HEK293 (cell line): ENCODE measurements at regions not wholly inside any gene's neighbourhood (a gene's known extent, or its start where the extent isn't known, plus 50 kb on each side); places are given as distances from the start of the nearest gene placed in this dataset.

Experiments used
- BCL11B ChIP-seq: fragments of 450-650 bp; formaldehyde crosslinking; IDR thresholded peaks from 2 replicates; pipeline ENCODE4 v1.5.1; 2016; ENCODE audit warnings: low read depth, missing biosample characterization, missing genetic modification characterization
- KLF1 ChIP-seq: fragments of 450-650 bp; formaldehyde crosslinking; IDR thresholded peaks from 2 replicates; pipeline ENCODE4 v1.5.1; 2016; ENCODE audit warnings: missing biosample characterization, missing genetic modification characterization
- MEIS1 ChIP-seq: sonication (generic); formaldehyde crosslinking; IDR thresholded peaks from 2 replicates; pipeline ENCODE4 v1.8.1; 2022; ENCODE audit warnings: missing genetic modification reagents, mild to moderate bottlenecking, borderline replicate concordance
- MZF1 ChIP-seq: fragments of 450-650 bp; formaldehyde crosslinking; IDR thresholded peaks from 2 replicates; pipeline ENCODE4 v1.5.1; 2017; ENCODE audit warnings: missing biosample characterization, missing genetic modification characterization, borderline replicate concordance
- PATZ1 ChIP-seq: fragments of 450-650 bp; formaldehyde crosslinking; IDR thresholded peaks from 2 replicates; pipeline ENCODE4 v1.5.1; 2016; ENCODE audit warnings: missing biosample characterization, missing genetic modification characterization
- REPIN1 ChIP-seq: fragments of 450-650 bp; formaldehyde crosslinking; IDR thresholded peaks from 2 replicates; pipeline ENCODE4 v1.5.1; 2017; ENCODE audit warnings: missing biosample characterization, missing genetic modification characterization, low read depth
- TCF7L2 ChIP-seq: IDR thresholded peaks from 2 replicates; pipeline ENCODE4 v1.6.1; 2011; ENCODE audit warnings: low read depth, mild to moderate bottlenecking, inconsistent platforms, low read length, moderate library complexity, borderline replicate concordance
- ZBTB21 ChIP-seq: fragments of 450-650 bp; formaldehyde crosslinking; IDR thresholded peaks from 2 replicates; pipeline ENCODE4 v1.5.1; 2017; ENCODE audit warnings: missing biosample characterization, missing genetic modification characterization
- ZBTB48 ChIP-seq: fragments of 450-650 bp; formaldehyde crosslinking; IDR thresholded peaks from 2 replicates; pipeline ENCODE4 v1.5.1; 2016; ENCODE audit warnings: missing biosample characterization, missing genetic modification characterization
- ZBTB7A ChIP-seq: fragments of 450-650 bp; formaldehyde crosslinking; IDR thresholded peaks from 2 replicates; pipeline ENCODE4 v1.5.1; 2016; ENCODE audit warnings: low read depth, missing biosample characterization, missing genetic modification characterization
- ZNF114 ChIP-seq: fragments of 450-650 bp; formaldehyde crosslinking; IDR thresholded peaks from 2 replicates; pipeline ENCODE4 v1.5.0; 2017; ENCODE audit warnings: missing biosample characterization, missing genetic modification characterization
- ZNF175 ChIP-seq: fragments of 450-650 bp; formaldehyde crosslinking; IDR thresholded peaks from 2 replicates; pipeline ENCODE4 v1.5.1; 2016; ENCODE audit warnings: missing biosample characterization, missing genetic modification characterization
- ZNF202 ChIP-seq: fragments of 450-650 bp; formaldehyde crosslinking; IDR thresholded peaks from 2 replicates; pipeline ENCODE4 v1.5.1; 2016; ENCODE audit warnings: missing biosample characterization, missing genetic modification characterization, borderline replicate concordance
- ZNF248 ChIP-seq: fragments of 450-650 bp; formaldehyde crosslinking; IDR thresholded peaks from 2 replicates; pipeline ENCODE4 v1.5.1; 2017; ENCODE audit warnings: missing biosample characterization, missing genetic modification characterization
- ZNF292 ChIP-seq: fragments of 450-650 bp; formaldehyde crosslinking; IDR thresholded peaks from 2 replicates; pipeline ENCODE4 v1.5.1; 2016; ENCODE audit warnings: low read depth, missing biosample characterization, missing genetic modification characterization, borderline replicate concordance
- ZNF433 ChIP-seq: fragments of 450-650 bp; formaldehyde crosslinking; IDR thresholded peaks from 2 replicates; pipeline ENCODE4 v1.5.1; 2016; ENCODE audit warnings: missing biosample characterization, missing genetic modification characterization, low read depth
- ZNF473 ChIP-seq: fragments of 450-650 bp; formaldehyde crosslinking; IDR thresholded peaks from 2 replicates; pipeline ENCODE4 v1.5.1; 2017; ENCODE audit warnings: missing biosample characterization, missing genetic modification characterization
- ZNF514 ChIP-seq: fragments of 450-650 bp; formaldehyde crosslinking; IDR thresholded peaks from 2 replicates; pipeline ENCODE4 v1.5.1; 2016; ENCODE audit warnings: missing biosample characterization, missing genetic modification characterization
- ZNF518A ChIP-seq: fragments of 450-650 bp; formaldehyde crosslinking; conservative IDR thresholded peaks from 2 replicates; pipeline ENCODE4 v1.5.1; 2016; ENCODE audit warnings: low read depth, missing biosample characterization, missing genetic modification characterization
- ZNF521 ChIP-seq: fragments of 450-650 bp; formaldehyde crosslinking; IDR thresholded peaks from 2 replicates; pipeline ENCODE4 v1.5.1; 2017; ENCODE audit warnings: missing biosample characterization, mild to moderate bottlenecking, missing genetic modification characterization
- ZNF530 ChIP-seq: fragments of 450-650 bp; formaldehyde crosslinking; IDR thresholded peaks from 2 replicates; pipeline ENCODE4 v1.5.1; 2016; ENCODE audit warnings: low read depth, missing biosample characterization, missing genetic modification characterization
- ZNF701 ChIP-seq: fragments of 450-650 bp; formaldehyde crosslinking; IDR thresholded peaks from 2 replicates; pipeline ENCODE4 v1.5.1; 2016; ENCODE audit warnings: missing biosample characterization, missing genetic modification characterization
- ZNF785 ChIP-seq: fragments of 450-650 bp; formaldehyde crosslinking; IDR thresholded peaks from 2 replicates; pipeline ENCODE4 v1.5.1; 2016; ENCODE audit warnings: missing biosample characterization, missing genetic modification characterization
- ZNF830 ChIP-seq: fragments of 450-650 bp; IDR thresholded peaks from 2 replicates; pipeline ENCODE4 v1.5.0; 2018; ENCODE audit warnings: missing biosample characterization, missing genetic modification characterization, low read depth, mild to moderate bottlenecking, moderate library complexity
- ZSCAN23 ChIP-seq: fragments of 450-650 bp; formaldehyde crosslinking; IDR thresholded peaks from 2 replicates; pipeline ENCODE4 v1.5.1; 2016; ENCODE audit warnings: missing biosample characterization, missing genetic modification characterization
- ZXDB ChIP-seq: fragments of 450-650 bp; formaldehyde crosslinking; IDR thresholded peaks from 2 replicates; pipeline ENCODE4 v1.5.1; 2016; ENCODE audit warnings: missing biosample characterization, missing genetic modification characterization
- TF ChIP-seq, protein P1 (sequence below): fragments of 450-650 bp; formaldehyde crosslinking; IDR thresholded peaks from 2 replicates; pipeline ENCODE4 v1.5.1; 2016; ENCODE audit warnings: missing biosample characterization, missing genetic modification characterization
- TF ChIP-seq, protein P2 (sequence below): fragments of 450-650 bp; formaldehyde crosslinking; optimal IDR thresholded peaks from 2 replicates; pipeline ENCODE3; 2016; ENCODE audit warnings: missing biosample characterization, mild to moderate bottlenecking, missing genetic modification characterization
- TF ChIP-seq, protein P3 (sequence below): fragments of 450-650 bp; formaldehyde crosslinking; IDR thresholded peaks from 2 replicates; pipeline ENCODE4 v1.5.1; 2016; ENCODE audit warnings: missing biosample characterization, missing genetic modification characterization

DNA sequence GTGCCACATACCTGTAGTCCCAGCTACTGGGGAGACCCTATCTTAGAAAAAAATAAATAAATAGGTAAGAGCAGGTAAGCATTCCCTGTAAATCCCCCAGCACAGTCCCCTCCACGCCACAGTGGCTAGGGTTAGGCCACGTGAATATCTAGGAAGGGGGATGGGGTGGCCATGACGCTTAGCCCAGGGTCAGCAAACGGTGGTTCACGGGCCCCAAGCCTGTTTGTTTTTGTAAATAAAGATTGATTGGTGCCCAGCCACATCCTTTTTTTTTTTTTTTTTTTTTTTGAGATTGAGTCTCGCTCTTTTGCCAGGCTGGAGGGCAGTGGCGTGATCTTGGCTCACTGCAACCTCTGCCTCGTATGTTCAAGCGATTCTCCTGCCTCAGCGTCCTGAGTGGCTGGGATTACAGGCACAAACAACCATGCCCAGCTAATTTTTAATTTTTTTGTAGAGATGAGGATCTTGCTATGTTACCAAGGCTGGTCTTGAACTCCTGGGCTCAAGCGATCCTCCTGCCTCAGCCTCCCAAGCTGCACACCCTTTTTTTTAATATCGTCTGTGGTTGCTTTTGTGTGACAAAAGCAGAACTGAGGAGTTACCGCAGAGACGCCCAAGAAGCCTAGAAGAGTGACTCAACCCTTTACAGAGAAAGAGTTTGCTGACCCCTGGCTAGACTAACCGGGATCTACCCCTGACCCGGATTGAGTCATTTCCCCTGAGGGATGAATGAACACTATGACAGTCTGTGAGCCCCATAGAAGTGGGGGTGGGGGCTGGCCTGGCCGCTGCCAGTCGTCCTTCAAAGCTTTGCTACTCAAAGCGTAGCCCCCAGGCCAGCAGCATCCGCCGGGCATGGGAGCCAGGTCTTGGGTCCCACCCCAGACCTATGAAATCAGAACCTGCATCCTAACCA lies 113.7 kb upstream of the NCOR2 start (continued):
- TF ChIP-seq ZNF785 (tag by site-specific recombination) (no peak), ZBTB7A (tag by site-specific recombination) (no peak), ZNF830 (no peak), ZBTB21 (tag by site-specific recombination) (no peak), ZNF175 (tag by site-specific recombination) (no peak), ZXDB (no peak), REPIN1 (tag by site-specific recombination) (no peak), PATZ1 (tag by site-specific recombination) (peak; percentile 57), MZF1 (no peak), ZNF433 (tag by site-specific recombination) (no peak), ZBTB48 (tag by site-specific recombination) (peak; percentile 26; the same call in 1 of the 2 replicates), ZNF521 (tag by site-specific recombination) (no peak), ZNF518A (tag by site-specific recombination) (no peak), ZNF514 (tag by site-specific recombination) (no peak), ZNF473 (tag by site-specific recombination) (no peak), ZNF292 (tag by site-specific recombination) (no peak), ZSCAN23 (tag by site-specific recombination) (0 out of 2 replicates have a peak, but pooled peaks have one; percentile 13), ZNF202 (tag by site-specific recombination) (no peak), ZNF248 (tag by site-specific recombination) (no peak), ZNF701 (tag by site-specific recombination) (no peak), ZNF114 (tag by site-specific recombination) (no peak), TCF7L2 (no peak), ZNF530 (no peak), MEIS1 (CRISPR knock-in tag) (no peak), KLF1 (tag by site-specific recombination) (no peak), BCL11B (tag by site-specific recombination) (no peak)
- TF ChIP-seq, protein P1, sequence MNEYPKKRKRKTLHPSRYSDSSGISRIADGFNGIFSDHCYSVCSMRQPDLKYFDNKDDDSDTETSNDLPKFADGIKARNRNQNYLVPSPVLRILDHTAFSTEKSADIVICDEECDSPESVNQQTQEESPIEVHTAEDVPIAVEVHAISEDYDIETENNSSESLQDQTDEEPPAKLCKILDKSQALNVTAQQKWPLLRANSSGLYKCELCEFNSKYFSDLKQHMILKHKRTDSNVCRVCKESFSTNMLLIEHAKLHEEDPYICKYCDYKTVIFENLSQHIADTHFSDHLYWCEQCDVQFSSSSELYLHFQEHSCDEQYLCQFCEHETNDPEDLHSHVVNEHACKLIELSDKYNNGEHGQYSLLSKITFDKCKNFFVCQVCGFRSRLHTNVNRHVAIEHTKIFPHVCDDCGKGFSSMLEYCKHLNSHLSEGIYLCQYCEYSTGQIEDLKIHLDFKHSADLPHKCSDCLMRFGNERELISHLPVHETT (tag by site-specific recombination): 0 out of 2 replicates have a peak, but pooled peaks have one; percentile 29
- TF ChIP-seq, protein P2, sequence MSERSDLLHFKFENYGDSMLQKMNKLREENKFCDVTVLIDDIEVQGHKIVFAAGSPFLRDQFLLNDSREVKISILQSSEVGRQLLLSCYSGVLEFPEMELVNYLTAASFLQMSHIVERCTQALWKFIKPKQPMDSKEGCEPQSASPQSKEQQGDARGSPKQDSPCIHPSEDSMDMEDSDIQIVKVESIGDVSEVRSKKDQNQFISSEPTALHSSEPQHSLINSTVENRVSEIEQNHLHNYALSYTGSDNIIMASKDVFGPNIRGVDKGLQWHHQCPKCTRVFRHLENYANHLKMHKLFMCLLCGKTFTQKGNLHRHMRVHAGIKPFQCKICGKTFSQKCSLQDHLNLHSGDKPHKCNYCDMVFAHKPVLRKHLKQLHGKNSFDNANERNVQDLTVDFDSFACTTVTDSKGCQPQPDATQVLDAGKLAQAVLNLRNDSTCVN (tag by site-specific recombination): no peak
- TF ChIP-seq, protein P3, sequence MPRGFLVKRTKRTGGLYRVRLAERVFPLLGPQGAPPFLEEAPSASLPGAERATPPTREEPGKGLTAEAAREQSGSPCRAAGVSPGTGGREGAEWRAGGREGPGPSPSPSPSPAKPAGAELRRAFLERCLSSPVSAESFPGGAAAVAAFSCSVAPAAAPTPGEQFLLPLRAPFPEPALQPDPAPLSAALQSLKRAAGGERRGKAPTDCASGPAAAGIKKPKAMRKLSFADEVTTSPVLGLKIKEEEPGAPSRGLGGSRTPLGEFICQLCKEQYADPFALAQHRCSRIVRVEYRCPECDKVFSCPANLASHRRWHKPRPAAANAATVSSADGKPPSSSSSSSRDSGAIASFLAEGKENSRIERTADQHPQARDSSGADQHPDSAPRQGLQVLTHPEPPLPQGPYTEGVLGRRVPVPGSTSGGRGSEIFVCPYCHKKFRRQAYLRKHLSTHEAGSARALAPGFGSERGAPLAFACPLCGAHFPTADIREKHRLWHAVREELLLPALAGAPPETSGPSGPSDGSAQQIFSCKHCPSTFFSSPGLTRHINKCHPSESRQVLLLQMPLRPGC: peak; percentile 36
